H1 (cell line): ENCODE measurements at regions not wholly inside any gene's neighbourhood (a gene's known extent, or its start where the extent isn't known, plus 50 kb on each side); places are given as distances from the start of the nearest gene placed in this dataset.
"Not testable (repeated sequence)": the region's sequence is repeated elsewhere in the genome, so short reads cannot be mapped to it uniquely, and the experiment has no call there.

Experiments
- CTCF ChIA-PET: fragments of 300-600 bp; sonication (Branson Sonifier 250); formaldehyde crosslinking; loops from one replicate; lab custom pipeline; 2021; ENCODE audit not compliant: partially characterized antibody; lab: Charles Lee
- POLR2A ChIA-PET: fragments of 300-600 bp; sonication (Branson Sonifier 250); formaldehyde crosslinking; loops from one replicate; lab custom pipeline; 2021; ENCODE audit warnings: inconsistent platforms; ENCODE audit not compliant: partially characterized antibody; lab: Charles Lee
- DNase-seq, 2 experiments: peaks; one replicate each; pipeline versions ENCODE4 v3.0.0 to v3.0.0-alpha.2; 2010 to 2022; ENCODE audit warnings: low spot score in 2 of 2, low read depth in 1 of 2, mixed read lengths in 1 of 2
- FAIRE-seq: peaks from 2 replicates; lab custom pipeline; 2011; peaks lifted over from hg19 to GRCh38; lab: Jason Lieb, UNC
- H2AFZ ChIP-seq: 2 replicates; pipeline ENCODE4 v1.8.1; 2012; ENCODE audit warnings: low read length, inconsistent platforms
- H2AK5ac ChIP-seq: 2 replicates; pipeline ENCODE4 v1.6.1; 2013; ENCODE audit warnings: low read depth, low read length
- H2BK120ac ChIP-seq: replicated peaks from 2 replicates; pipeline ENCODE3; 2013; ENCODE audit warnings: low read depth, low read length, inconsistent platforms
- H2BK12ac ChIP-seq: 2 replicates; pipeline ENCODE4 v1.6.1; 2013; ENCODE audit warnings: low read depth, low read length
- H2BK15ac ChIP-seq: 2 replicates; pipeline ENCODE4 v1.6.1; 2013; ENCODE audit warnings: low read length
- H2BK20ac ChIP-seq: 2 replicates; pipeline ENCODE4 v1.6.1; 2013; ENCODE audit warnings: low read length
- H2BK5ac ChIP-seq: 2 replicates; pipeline ENCODE4 v1.6.1; 2013; ENCODE audit warnings: low read depth, low read length
- H3K14ac ChIP-seq: 2 replicates; pipeline ENCODE4 v1.6.1; 2013; ENCODE audit warnings: inconsistent platforms; ENCODE audit not compliant: insufficient read length
- H3K18ac ChIP-seq: 2 replicates; pipeline ENCODE4 v1.6.1; 2013; ENCODE audit warnings: low read length; ENCODE audit errors: extremely low read depth
- H3K23ac ChIP-seq: 2 replicates; pipeline ENCODE4 v1.6.1; 2013; ENCODE audit warnings: inconsistent platforms; ENCODE audit not compliant: insufficient read length
- H3K23me2 ChIP-seq: 2 replicates; pipeline ENCODE4 v1.6.1; 2013; ENCODE audit warnings: low read depth, low read length
- H3K27ac ChIP-seq: 2 replicates; pipeline ENCODE4 v1.6.1; 2011; ENCODE audit warnings: low read depth, low read length, inconsistent platforms
- H3K27me3 ChIP-seq, 4 experiments: replicated peaks in 1 of 4; 1 replicate in 1 of 4; 2 replicates in 3 of 4; pipeline versions ENCODE4 v1.6.1 to v1.8.1; 2011 to 2013; ENCODE audit warnings: low read length in 3 of 4, mild to moderate bottlenecking in 3 of 4, inconsistent platforms in 2 of 4, mixed read lengths in 2 of 4, moderate library complexity in 1 of 4; ENCODE audit not compliant: control insufficient read depth in 3 of 4, insufficient read depth in 3 of 4; ENCODE audit errors: extremely low read depth in 1 of 4
- H3K36me3 ChIP-seq, 4 experiments: 2 replicates each; pipeline versions ENCODE4 v1.6.1 to v1.8.1; 2011 to 2013; ENCODE audit warnings: mild to moderate bottlenecking in 4 of 4, low read length in 3 of 4, moderate library complexity in 2 of 4, control low read depth in 1 of 4, inconsistent platforms in 1 of 4; ENCODE audit not compliant: insufficient read depth in 4 of 4, control insufficient read depth in 2 of 4
- H3K4ac ChIP-seq: replicated peaks from 2 replicates; pipeline ENCODE3; 2013; ENCODE audit warnings: low read length, low read depth, mixed read lengths, inconsistent platforms; ENCODE audit not compliant: insufficient read length
- H3K4me1 ChIP-seq, 4 experiments: replicated peaks in 1 of 4; 1 replicate in 1 of 4; 2 replicates in 3 of 4; pipeline versions ENCODE4 v1.6.1 to v1.8.1; 2011 to 2013; ENCODE audit warnings: low read length in 3 of 4, inconsistent platforms in 2 of 4, mixed read lengths in 1 of 4; ENCODE audit not compliant: insufficient read depth in 4 of 4, control insufficient read depth in 3 of 4
- H3K4me2 ChIP-seq, 2 experiments: 2 replicates each; pipeline versions ENCODE4 v1.6.1 to v1.8.1; 2011 to 2013; ENCODE audit warnings: low read depth in 2 of 2, low read length in 2 of 2, control low read depth in 1 of 2, inconsistent platforms in 1 of 2, mild to moderate bottlenecking in 1 of 2; ENCODE audit not compliant: insufficient read depth in 1 of 2
- H3K4me3 ChIP-seq, 4 experiments: fragments of 200-600, 300-600 bp in 1 of 4; sonication (generic), shearing (Covaris generic), sonication (Bioruptor Twin) in 1 of 4; 2 replicates each; pipeline versions ENCODE4 v1.5.1 to v1.8.1; 2011 to 2016; ENCODE audit warnings: low read length in 4 of 4, low read depth in 3 of 4, control low read depth in 2 of 4, inconsistent platforms in 2 of 4, mild to moderate bottlenecking in 2 of 4, mixed read lengths in 1 of 4, moderate library complexity in 1 of 4; ENCODE audit not compliant: insufficient read depth in 2 of 4; ENCODE audit errors: extremely low read depth in 1 of 4
- H3K56ac ChIP-seq: replicated peaks from 2 replicates; pipeline ENCODE3; 2013; ENCODE audit warnings: low read depth, mild to moderate bottlenecking, mixed read lengths, low read length, inconsistent platforms; ENCODE audit not compliant: insufficient read length
- H3K79me1 ChIP-seq: 2 replicates; pipeline ENCODE4 v1.6.1; 2013; ENCODE audit warnings: low read depth, low read length, control low read depth
- H3K79me2 ChIP-seq, 2 experiments: 2 replicates each; pipeline versions ENCODE4 v1.6.1 to v1.8.1; 2012 to 2013; ENCODE audit warnings: low read length in 2 of 2, mild to moderate bottlenecking in 2 of 2, inconsistent platforms in 1 of 2; ENCODE audit not compliant: insufficient read depth in 2 of 2, control insufficient read depth in 1 of 2
- H3K9ac ChIP-seq, 4 experiments: replicated peaks in 1 of 4; 1 replicate in 1 of 4; 2 replicates in 3 of 4; pipeline versions ENCODE4 v1.6.1 to v1.8.1; 2011 to 2013; ENCODE audit warnings: low read depth in 3 of 4, low read length in 3 of 4, control low read depth in 2 of 4, mild to moderate bottlenecking in 2 of 4, moderate library complexity in 2 of 4, inconsistent platforms in 1 of 4; ENCODE audit errors: extremely low read depth in 1 of 4
- H3K9me3 ChIP-seq, 2 experiments: 2 replicates each; pipeline versions ENCODE4 v1.6.1 to v1.8.1; 2012 to 2013; ENCODE audit warnings: mild to moderate bottlenecking in 2 of 2, moderate library complexity in 2 of 2, control low read depth in 1 of 2, inconsistent platforms in 1 of 2, low read depth in 1 of 2, low read length in 1 of 2, mixed read lengths in 1 of 2; ENCODE audit not compliant: insufficient read depth in 2 of 2
- H4K20me1 ChIP-seq, 2 experiments: replicated peaks in 1 of 2; 2 replicates each; pipeline versions ENCODE3 to v1.8.1; 2011 to 2013; ENCODE audit warnings: inconsistent platforms in 2 of 2, low read length in 2 of 2, mild to moderate bottlenecking in 1 of 2; ENCODE audit not compliant: insufficient read depth in 2 of 2, control insufficient read depth in 1 of 2
- H4K5ac ChIP-seq: 2 replicates; pipeline ENCODE4 v1.6.1; 2013; ENCODE audit warnings: low read length, low read depth, mixed read lengths, inconsistent platforms; ENCODE audit not compliant: insufficient read length
- H4K8ac ChIP-seq: 2 replicates; pipeline ENCODE4 v1.8.0; 2013; ENCODE audit warnings: mild to moderate bottlenecking, moderate library complexity, low read length, inconsistent platforms; ENCODE audit not compliant: insufficient read depth; ENCODE audit errors: extremely low read depth
- H4K91ac ChIP-seq: replicated peaks from 2 replicates; pipeline ENCODE3; 2013; ENCODE audit warnings: low read length, mixed read lengths, inconsistent platforms; ENCODE audit not compliant: insufficient read length
- WGBS, 2 experiments: shearing (Covaris generic) in 1 of 2; methylation state at CpG; one replicate each; pipeline versions ENCODE4 v1.1.6 to v1.1.7; 2013 to 2015; ENCODE audit warnings: low lambda C conversion rate in 2 of 2, mixed read lengths in 2 of 2, inconsistent platforms in 1 of 2, low coverage in 1 of 2, missing lambda C conversion rate in 1 of 2; ENCODE audit not compliant: insufficient replicate concordance in 2 of 2, insufficient coverage in 1 of 2, insufficient read length in 1 of 2; ENCODE audit errors: extremely low coverage in 1 of 2, missing lambda C conversion rate in 1 of 2; 5-methylcytosine and 5-hydroxymethylcytosine counted together

- H2BK15ac ChIP-seq, H3K18ac ChIP-seq, H3K23me2 ChIP-seq, H4K8ac ChIP-seq, H3K4ac ChIP-seq, H2BK12ac ChIP-seq, DNase-seq, H3K4me3 ChIP-seq, H3K23ac ChIP-seq, H2BK120ac ChIP-seq, H3K4me2 ChIP-seq, H3K56ac ChIP-seq, H3K79me2 ChIP-seq, H2AFZ ChIP-seq, H3K36me3 ChIP-seq, H2AK5ac ChIP-seq, H3K27me3 ChIP-seq, H2BK5ac ChIP-seq, H4K20me1 ChIP-seq, H4K5ac ChIP-seq, H3K14ac ChIP-seq, H2BK20ac ChIP-seq, FAIRE-seq, H3K9ac ChIP-seq, H3K79me1 ChIP-seq, H3K9me3 ChIP-seq, H3K4me1 ChIP-seq, H3K27ac ChIP-seq, POLR2A ChIA-PET, H4K91ac ChIP-seq: not testable (repeated sequence)
- CTCF ChIA-PET: interaction anchor here (0.9 to 3.3 kb wide), 2 partner anchors 78 to 143 kb away, joined by 3 to 11 read pairs; no protein-coding TSS in a partner anchor
- 92% methylated on average over 4 of the region's 4 CpGs; no CpG with 5 or more reads in 1 of the 2 experiments for WGBS, 2 experiments
These were observed 54.6 kb upstream of the CSRP2 start for GRCh38 chr12:76933392-76933791.
